ENCODE measurements at regions not wholly inside any gene's neighbourhood (a gene's known extent, or its start where the extent isn't known, plus 50 kb on each side); places are given as distances from the start of the nearest gene placed in this dataset.

DNA sequence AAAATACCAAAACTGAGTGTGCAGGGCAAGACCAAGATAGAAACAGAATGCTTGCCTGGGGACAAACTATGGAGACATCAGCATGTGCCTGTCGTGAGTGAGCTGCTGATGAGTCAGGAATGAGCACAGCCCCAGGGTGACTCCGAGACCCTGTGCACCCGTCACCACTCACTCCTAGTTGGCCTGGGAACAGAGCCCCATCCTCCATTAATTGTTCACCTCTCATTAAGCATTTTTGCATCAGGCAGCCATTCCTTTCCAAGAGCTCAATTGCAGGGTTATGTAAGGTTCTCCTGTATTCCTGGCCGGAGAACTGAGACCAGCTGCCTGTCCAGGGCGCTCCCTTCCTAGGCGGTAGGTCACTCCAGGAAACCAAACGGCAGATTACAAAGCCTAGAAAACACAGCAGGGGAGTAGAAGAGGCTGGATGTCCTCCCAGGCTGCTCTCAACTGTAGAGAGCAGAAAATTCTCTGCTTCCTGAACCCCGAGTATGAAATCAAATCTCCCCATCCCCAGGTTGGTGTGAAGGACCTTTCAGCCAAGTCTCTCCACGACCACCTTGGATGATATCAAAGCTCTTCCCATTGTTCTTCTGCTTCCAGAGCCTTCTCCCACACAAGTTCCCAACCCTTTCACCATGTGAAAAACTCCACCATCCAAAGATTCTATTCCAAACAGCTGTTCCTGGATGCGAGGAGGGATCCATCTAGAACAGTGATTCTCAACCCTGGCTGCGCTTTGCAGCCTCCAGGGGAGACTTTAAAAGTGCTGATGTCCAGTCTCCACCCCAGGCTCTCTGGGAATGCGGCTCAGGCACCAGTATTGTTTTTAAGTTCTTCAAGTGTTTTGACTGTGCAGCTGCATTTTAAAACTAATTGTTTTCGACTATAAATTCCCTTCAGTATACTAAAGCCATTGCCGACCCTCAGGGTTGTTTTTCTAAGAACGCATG is 532.6 kb upstream of the JARID2 start:
- H4K20me1 ChIP-seq (ENCODE audit: insufficient read depth): no peaks in the 10 kb centered on the region
- H3K9me2 ChIP-seq: no peaks in the 10 kb centered on the region
- H3K27ac ChIP-seq (ENCODE audit: low read depth in 2 of 2, low read length in 1 of 2): no peak overlapping the region
- CTCF ChIA-PET: interaction anchor here (1.4 kb wide), 1 partner anchor 76 kb away, joined by 4 read pairs; no protein-coding TSS in a partner anchor
- no peaks in the 10 kb centered on the region for H3K79me2 ChIP-seq (ENCODE audit: insufficient read depth)
- POLR2A ChIA-PET: no interaction called here
- H3K9ac ChIP-seq: no peak overlapping the region
- H3F3A ChIP-seq (replicated peaks; ENCODE audit: insufficient read depth): no peaks in the 10 kb centered on the region
- 56% methylated on average over 14 of the region's 15 CpGs for WGBS (ENCODE audit: low lambda C conversion rate)
- H3K4me1 ChIP-seq (ENCODE audit: control insufficient read depth in 1 of 2, insufficient read depth in 2 of 2, low read depth in 1 of 2, low read length in 1 of 2): peaks cover 0 to 3% of the 10 kb centered on the region in 2 experiments; a peak in 1 of 4 replicates
- no peaks in the 10 kb centered on the region for H3K27me3 ChIP-seq (ENCODE audit: insufficient read depth)
- H3K36me3 ChIP-seq (replicated peaks in 1 of 2; ENCODE audit: control insufficient read depth in 1 of 2, insufficient read depth in 2 of 2, low read length in 1 of 2): no peaks in the 10 kb centered on the region
- no peak overlapping the region for H3K4me2 ChIP-seq
- H3K9me3 ChIP-seq: no peaks in the 10 kb centered on the region
- H2AFZ ChIP-seq (ENCODE audit: low read depth): no peak overlapping the region
- DNase-seq: no peak
- TF ChIP-seq RCOR1 (IDR thresholded peaks at IDR 0.05; ENCODE audit: low read length) (no peak), POLR2AphosphoS5 (IDR thresholded peaks at IDR 0.05; ENCODE audit: low read depth, low read length) (no peak), YY1 (IDR thresholded peaks at IDR 0.05; ENCODE audit: low read depth) (no peak), FOXJ3 (CRISPR knock-in tag; IDR thresholded peaks at IDR 0.05) (no peak), MEF2A (IDR thresholded peaks at IDR 0.05; ENCODE audit: borderline replicate concordance, low read depth) (no peak), TCF12 (IDR thresholded peaks at IDR 0.05) (no peak), NFIC (IDR thresholded peaks at IDR 0.05; ENCODE audit: borderline replicate concordance) (no peak), TEAD4 (IDR thresholded peaks at IDR 0.05; ENCODE audit: borderline replicate concordance, insufficient read depth) (no peak), RFX5 (IDR thresholded peaks at IDR 0.05; ENCODE audit: low read length) (no peak)
- TF ChIP-seq, protein P1, sequence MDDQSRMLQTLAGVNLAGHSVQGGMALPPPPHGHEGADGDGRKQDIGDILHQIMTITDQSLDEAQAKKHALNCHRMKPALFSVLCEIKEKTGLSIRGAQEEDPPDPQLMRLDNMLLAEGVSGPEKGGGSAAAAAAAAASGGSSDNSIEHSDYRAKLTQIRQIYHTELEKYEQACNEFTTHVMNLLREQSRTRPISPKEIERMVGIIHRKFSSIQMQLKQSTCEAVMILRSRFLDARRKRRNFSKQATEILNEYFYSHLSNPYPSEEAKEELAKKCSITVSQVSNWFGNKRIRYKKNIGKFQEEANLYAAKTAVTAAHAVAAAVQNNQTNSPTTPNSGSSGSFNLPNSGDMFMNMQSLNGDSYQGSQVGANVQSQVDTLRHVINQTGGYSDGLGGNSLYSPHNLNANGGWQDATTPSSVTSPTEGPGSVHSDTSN (IDR thresholded peaks at IDR 0.05): no peak
- TF ChIP-seq, protein P2, sequence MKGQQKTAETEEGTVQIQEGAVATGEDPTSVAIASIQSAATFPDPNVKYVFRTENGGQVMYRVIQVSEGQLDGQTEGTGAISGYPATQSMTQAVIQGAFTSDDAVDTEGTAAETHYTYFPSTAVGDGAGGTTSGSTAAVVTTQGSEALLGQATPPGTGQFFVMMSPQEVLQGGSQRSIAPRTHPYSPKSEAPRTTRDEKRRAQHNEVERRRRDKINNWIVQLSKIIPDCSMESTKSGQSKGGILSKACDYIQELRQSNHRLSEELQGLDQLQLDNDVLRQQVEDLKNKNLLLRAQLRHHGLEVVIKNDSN (IDR thresholded peaks at IDR 0.05; ENCODE audit: borderline replicate concordance, low read depth): no peak
- TF ChIP-seq, protein P3, sequence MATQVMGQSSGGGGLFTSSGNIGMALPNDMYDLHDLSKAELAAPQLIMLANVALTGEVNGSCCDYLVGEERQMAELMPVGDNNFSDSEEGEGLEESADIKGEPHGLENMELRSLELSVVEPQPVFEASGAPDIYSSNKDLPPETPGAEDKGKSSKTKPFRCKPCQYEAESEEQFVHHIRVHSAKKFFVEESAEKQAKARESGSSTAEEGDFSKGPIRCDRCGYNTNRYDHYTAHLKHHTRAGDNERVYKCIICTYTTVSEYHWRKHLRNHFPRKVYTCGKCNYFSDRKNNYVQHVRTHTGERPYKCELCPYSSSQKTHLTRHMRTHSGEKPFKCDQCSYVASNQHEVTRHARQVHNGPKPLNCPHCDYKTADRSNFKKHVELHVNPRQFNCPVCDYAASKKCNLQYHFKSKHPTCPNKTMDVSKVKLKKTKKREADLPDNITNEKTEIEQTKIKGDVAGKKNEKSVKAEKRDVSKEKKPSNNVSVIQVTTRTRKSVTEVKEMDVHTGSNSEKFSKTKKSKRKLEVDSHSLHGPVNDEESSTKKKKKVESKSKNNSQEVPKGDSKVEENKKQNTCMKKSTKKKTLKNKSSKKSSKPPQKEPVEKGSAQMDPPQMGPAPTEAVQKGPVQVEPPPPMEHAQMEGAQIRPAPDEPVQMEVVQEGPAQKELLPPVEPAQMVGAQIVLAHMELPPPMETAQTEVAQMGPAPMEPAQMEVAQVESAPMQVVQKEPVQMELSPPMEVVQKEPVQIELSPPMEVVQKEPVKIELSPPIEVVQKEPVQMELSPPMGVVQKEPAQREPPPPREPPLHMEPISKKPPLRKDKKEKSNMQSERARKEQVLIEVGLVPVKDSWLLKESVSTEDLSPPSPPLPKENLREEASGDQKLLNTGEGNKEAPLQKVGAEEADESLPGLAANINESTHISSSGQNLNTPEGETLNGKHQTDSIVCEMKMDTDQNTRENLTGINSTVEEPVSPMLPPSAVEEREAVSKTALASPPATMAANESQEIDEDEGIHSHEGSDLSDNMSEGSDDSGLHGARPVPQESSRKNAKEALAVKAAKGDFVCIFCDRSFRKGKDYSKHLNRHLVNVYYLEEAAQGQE (IDR thresholded peaks at IDR 0.05; ENCODE audit: low read depth, low read length): no peak
- TF ChIP-seq, protein P4, sequence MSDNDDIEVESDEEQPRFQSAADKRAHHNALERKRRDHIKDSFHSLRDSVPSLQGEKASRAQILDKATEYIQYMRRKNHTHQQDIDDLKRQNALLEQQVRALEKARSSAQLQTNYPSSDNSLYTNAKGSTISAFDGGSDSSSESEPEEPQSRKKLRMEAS (IDR thresholded peaks at IDR 0.05; ENCODE audit: low read depth): no peak
- H3K4me3 ChIP-seq (ENCODE audit: low read depth in 2 of 2, low read length in 1 of 2): no peak overlapping the region

All from SK-N-SH (cell line).